Type B pancreatic cell (in vitro differentiated cells): ENCODE measurements at regions not wholly inside any gene's neighbourhood (a gene's known extent, or its start where the extent isn't known, plus 50 kb on each side); places are given as distances from the start of the nearest gene placed in this dataset.

ENCODE experiments used
- DNase-seq: peaks from one replicate; pipeline ENCODE4 v3.0.0; 2021; ENCODE audit warnings: mixed read lengths; ENCODE audit not compliant: unreplicated experiment; ENCODE audit errors: extremely low spot score
- H3K27ac Mint-ChIP-seq: 2 replicates; pipeline ENCODE4 v1.8.0; 2021; ENCODE audit warnings: mild to moderate bottlenecking, mixed read lengths
- H3K27me3 Mint-ChIP-seq: 2 replicates; pipeline ENCODE4 v1.8.0; 2021; ENCODE audit warnings: mixed read lengths
- H3K36me3 Mint-ChIP-seq: 2 replicates; pipeline ENCODE4 v1.8.0; 2021; ENCODE audit warnings: mixed read lengths
- H3K4me1 Mint-ChIP-seq: one replicate; pipeline ENCODE4 v1.8.0; 2021; ENCODE audit warnings: mixed read lengths; ENCODE audit not compliant: unreplicated experiment
- H3K4me3 Mint-ChIP-seq: 2 replicates; pipeline ENCODE4 v1.8.0; 2021; ENCODE audit warnings: mild to moderate bottlenecking, mixed read lengths
- H3K9me3 Mint-ChIP-seq: 2 replicates; pipeline ENCODE4 v1.8.0; 2021; ENCODE audit warnings: mixed read lengths
- TF ChIP-seq, protein P1 (sequence below): fragments of 200-600 bp; sonication (generic); conservative IDR thresholded peaks from 2 replicates; pipeline ENCODE4 v1.5.0; 2021; ENCODE audit warnings: antibody characterized with exemption, mild to moderate bottlenecking

DNA sequence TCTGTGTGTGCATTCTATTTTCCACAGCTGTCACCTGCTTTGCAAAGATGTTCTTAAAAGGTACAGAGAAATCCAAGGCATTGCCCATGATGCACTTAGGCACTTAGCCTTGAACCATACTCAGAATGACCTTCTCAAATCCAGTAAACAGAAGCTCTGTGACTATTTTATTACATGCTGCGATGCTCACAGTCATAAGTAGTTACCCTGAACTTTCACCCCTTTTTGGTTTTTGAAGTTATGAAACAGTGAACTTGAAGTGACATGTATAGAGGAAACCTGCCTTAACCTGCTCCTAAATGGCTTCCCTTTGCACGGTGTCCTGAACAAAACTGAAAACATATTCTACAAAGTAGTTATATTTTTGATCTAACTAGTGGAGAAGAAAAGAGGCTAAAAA, 100.4 kb downstream of the SLC10A2 start:
- Mint-ChIP-seq H3K4me1 (no peaks in the 10 kb centered on the region), H3K27me3 (no peaks in the 10 kb centered on the region), H3K27ac (no peak overlapping the region), H3K9me3 (no peaks in the 10 kb centered on the region), H3K36me3 (no peaks in the 10 kb centered on the region), H3K4me3 (no peak overlapping the region)
- no peak for DNase-seq
- TF ChIP-seq, protein P1, sequence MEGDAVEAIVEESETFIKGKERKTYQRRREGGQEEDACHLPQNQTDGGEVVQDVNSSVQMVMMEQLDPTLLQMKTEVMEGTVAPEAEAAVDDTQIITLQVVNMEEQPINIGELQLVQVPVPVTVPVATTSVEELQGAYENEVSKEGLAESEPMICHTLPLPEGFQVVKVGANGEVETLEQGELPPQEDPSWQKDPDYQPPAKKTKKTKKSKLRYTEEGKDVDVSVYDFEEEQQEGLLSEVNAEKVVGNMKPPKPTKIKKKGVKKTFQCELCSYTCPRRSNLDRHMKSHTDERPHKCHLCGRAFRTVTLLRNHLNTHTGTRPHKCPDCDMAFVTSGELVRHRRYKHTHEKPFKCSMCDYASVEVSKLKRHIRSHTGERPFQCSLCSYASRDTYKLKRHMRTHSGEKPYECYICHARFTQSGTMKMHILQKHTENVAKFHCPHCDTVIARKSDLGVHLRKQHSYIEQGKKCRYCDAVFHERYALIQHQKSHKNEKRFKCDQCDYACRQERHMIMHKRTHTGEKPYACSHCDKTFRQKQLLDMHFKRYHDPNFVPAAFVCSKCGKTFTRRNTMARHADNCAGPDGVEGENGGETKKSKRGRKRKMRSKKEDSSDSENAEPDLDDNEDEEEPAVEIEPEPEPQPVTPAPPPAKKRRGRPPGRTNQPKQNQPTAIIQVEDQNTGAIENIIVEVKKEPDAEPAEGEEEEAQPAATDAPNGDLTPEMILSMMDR, result no peak

DNA sequence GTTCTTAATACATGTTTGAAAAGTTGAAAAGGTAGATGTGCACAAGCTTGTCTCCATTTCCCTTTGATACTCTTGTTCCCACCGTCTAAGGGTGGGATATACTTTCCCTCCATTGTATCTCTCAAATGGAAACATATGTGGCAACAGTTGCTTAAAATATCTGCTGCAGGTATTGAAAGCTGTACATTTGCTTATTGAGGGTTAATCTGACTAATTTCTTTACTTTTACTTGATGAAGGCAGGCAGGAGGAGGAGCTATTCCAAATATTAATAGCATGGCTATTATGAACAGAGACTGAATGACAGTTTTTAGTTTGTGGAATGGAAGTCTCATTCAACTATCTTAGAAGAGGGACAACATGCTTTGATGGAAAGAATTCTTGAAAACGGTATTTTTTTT, 103.8 kb downstream of the SLC10A2 start:
- Mint-ChIP-seq H3K36me3 (no peaks in the 10 kb centered on the region), H3K4me1 (peaks cover 17% of the 10 kb centered on the region), H3K27me3 (no peaks in the 10 kb centered on the region), H3K9me3 (peaks cover 4% of the 10 kb centered on the region), H3K27ac (no peak overlapping the region), H3K4me3 (no peak overlapping the region)
- no peak for DNase-seq
- TF ChIP-seq, protein P1, result no peak

DNA sequence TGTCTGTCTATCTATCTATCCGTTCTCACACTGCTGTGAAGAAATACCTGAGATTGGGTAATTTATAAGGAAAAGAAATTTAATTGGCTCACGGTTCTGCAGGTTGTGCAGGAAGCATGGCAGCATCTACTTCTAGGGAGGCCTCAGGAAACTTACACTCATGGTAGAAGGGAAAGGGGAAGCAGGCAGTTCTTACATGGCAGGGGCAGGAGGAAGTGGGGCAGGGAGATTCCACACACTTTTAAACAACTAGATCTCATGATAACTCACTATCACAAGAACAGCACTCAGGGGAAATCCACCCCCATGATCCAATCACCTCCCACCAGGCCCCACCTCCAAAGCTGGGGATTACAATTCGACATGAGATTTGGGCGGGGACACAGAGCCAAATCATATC, 105.3 kb downstream of the SLC10A2 start:
- H3K36me3 Mint-ChIP-seq, result no peaks in the 10 kb centered on the region
- H3K9me3 Mint-ChIP-seq, result peaks cover 4% of the 10 kb centered on the region
- H3K4me3 Mint-ChIP-seq, result no peak overlapping the region
- TF ChIP-seq, protein P1, result no peak
- no peaks in the 10 kb centered on the region for H3K27me3 Mint-ChIP-seq
- peaks cover 21% of the 10 kb centered on the region for H3K4me1 Mint-ChIP-seq
- DNase-seq, result no peak
- no peak overlapping the region for H3K27ac Mint-ChIP-seq

DNA sequence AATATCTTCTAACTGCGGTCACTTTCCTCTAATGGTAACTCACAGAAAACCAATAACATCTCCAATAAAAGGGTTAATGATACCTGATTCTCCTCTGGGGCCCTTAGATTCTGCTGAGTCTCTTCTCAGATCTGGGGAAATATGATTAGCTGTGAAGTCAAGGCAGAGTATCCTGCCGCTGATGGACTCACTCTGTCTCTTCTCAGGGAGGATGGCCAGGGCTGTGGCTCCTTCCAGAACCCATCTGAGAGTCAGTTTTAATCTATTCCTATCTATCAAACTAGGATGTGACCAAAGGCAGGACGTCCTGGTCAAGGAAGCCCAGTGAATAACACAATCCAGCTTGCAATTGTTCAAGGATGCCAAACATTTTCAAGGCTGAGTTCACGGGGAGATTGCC, 109.8 kb downstream of the SLC10A2 start:
- peaks cover 12% of the 10 kb centered on the region for H3K9me3 Mint-ChIP-seq
- no peak for DNase-seq
- TF ChIP-seq, protein P1, result no peak
- peaks cover 21% of the 10 kb centered on the region for H3K4me1 Mint-ChIP-seq
- H3K36me3 Mint-ChIP-seq, result no peaks in the 10 kb centered on the region
- H3K4me3 Mint-ChIP-seq, result no peak overlapping the region
- no peak overlapping the region for H3K27ac Mint-ChIP-seq
- H3K27me3 Mint-ChIP-seq, result no peaks in the 10 kb centered on the region

DNA sequence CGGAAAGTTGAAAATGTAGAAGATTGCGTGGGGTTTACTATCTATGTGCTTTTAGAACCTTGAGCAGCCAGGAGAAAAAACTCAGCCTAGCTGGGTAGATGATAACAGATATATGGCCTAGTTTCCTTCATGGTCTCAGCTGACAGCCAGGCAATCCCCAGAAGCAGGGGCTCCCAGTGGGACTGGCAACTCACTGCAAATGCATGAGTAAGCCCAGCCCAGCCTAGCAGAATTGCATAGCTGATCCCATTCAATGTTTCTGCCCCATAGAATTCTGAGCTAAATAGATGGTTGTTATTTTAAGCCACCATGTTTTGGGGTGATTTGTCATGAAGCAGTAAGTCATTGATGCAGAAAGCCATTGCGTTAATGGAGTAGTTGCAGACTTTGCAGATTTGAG, 108.5 kb downstream of the ERCC5 start:
- H3K36me3 Mint-ChIP-seq, result no peaks in the 10 kb centered on the region
- no peak overlapping the region for H3K27ac Mint-ChIP-seq
- DNase-seq, result no peak
- no peak overlapping the region for H3K4me3 Mint-ChIP-seq
- peaks cover 11% of the 10 kb centered on the region for H3K9me3 Mint-ChIP-seq
- TF ChIP-seq, protein P1, result no peak
- H3K27me3 Mint-ChIP-seq, result no peaks in the 10 kb centered on the region
- H3K4me1 Mint-ChIP-seq, result peaks cover 12% of the 10 kb centered on the region

DNA sequence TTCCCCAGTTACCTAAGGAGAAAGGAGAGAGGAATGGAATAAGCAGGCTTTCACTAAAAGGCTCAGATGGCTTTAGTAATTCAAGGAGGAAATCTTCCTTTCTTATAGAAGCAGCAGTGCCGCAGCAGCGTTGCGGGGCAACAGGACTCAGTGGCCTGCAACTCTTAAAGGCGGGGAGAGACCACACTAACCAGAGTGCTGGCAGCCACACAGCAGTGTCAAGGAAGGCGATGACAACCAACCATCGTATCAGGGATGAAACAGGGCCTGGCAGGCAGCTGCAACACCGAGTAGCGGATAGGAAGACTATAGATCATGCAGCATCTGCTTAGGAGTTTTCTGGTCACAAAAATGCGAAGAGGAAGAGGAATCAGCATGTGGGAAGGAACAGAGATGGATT, 106.0 kb downstream of the ERCC5 start:
- Mint-ChIP-seq H3K36me3 (no peaks in the 10 kb centered on the region), H3K4me1 (peaks cover 3% of the 10 kb centered on the region), H3K4me3 (no peak overlapping the region), H3K27me3 (no peaks in the 10 kb centered on the region), H3K9me3 (peaks cover 8% of the 10 kb centered on the region), H3K27ac (no peak overlapping the region)
- DNase-seq, result no peak
- TF ChIP-seq, protein P1, result no peak
